ENCODE measurements at regions not wholly inside any gene's neighbourhood (a gene's known extent, or its start where the extent isn't known, plus 50 kb on each side); places are given as distances from the start of the nearest gene placed in this dataset.

DNA sequence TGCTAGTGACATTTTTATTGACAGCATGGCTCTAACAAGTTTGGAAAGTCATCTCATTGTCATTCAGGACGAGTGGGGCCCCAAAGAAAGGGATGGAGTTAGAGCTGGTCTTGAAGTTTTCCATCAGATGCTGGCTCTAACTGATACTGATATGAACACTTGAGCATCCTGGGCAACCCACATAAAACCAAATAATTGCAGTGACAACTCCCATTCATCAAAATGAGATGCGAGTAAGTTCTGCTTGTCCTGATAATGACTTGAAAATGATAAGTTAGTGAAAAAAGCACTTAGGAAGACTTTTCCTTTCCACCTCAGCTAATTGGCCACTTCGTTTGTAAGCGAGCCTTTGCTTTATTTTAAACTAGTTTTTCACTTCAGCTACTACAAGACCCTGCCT, 147.6 kb downstream of the SP3 start:
- Histone ChIP-seq H3K36me3 (ENCODE audit: low read depth, low read length) (no peaks in the 10 kb centered on the region), H3K9me3 (ENCODE audit: low read length) (no peaks in the 10 kb centered on the region), H3K27ac (ENCODE audit: low read length) (no peak overlapping the region), H3K27me3 (ENCODE audit: low read length) (0 out of 2 replicates have a peak, but pooled peaks cover 9% of the 10 kb centered on the region), H4K20me1 (ENCODE audit: low read length) (no peaks in the 10 kb centered on the region), H3K9me2 (replicated peaks; ENCODE audit: low read length) (no peaks in the 10 kb centered on the region), H3K9ac (ENCODE audit: low read length) (no peak overlapping the region), H3K4me2 (ENCODE audit: low read length) (no peak overlapping the region), H3K79me2 (ENCODE audit: low read length) (no peaks in the 10 kb centered on the region), H3F3A (ENCODE audit: low read length, unreplicated experiment) (no peaks in the 10 kb centered on the region), H2AFZ (ENCODE audit: low read length) (no peak overlapping the region), H3K4me1 (ENCODE audit: insufficient read depth, low read length) (peaks cover 4% of the 10 kb centered on the region; the same call in 1 of the 2 replicates), H3K4me3 (ENCODE audit: low read length) (no peak overlapping the region)
- intact Hi-C loops (cut with micrococcal nuclease): no loop called here
- ChIA-PET CTCF (no interaction called here), POLR2A (ENCODE audit: unreplicated experiment) (no interaction called here)
- TF ChIP-seq, protein P1, sequence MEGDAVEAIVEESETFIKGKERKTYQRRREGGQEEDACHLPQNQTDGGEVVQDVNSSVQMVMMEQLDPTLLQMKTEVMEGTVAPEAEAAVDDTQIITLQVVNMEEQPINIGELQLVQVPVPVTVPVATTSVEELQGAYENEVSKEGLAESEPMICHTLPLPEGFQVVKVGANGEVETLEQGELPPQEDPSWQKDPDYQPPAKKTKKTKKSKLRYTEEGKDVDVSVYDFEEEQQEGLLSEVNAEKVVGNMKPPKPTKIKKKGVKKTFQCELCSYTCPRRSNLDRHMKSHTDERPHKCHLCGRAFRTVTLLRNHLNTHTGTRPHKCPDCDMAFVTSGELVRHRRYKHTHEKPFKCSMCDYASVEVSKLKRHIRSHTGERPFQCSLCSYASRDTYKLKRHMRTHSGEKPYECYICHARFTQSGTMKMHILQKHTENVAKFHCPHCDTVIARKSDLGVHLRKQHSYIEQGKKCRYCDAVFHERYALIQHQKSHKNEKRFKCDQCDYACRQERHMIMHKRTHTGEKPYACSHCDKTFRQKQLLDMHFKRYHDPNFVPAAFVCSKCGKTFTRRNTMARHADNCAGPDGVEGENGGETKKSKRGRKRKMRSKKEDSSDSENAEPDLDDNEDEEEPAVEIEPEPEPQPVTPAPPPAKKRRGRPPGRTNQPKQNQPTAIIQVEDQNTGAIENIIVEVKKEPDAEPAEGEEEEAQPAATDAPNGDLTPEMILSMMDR (conservative IDR thresholded peaks at IDR 0.05; ENCODE audit: low read depth, low read length): no peak
- no peak for TF ChIP-seq EZH2 (IDR thresholded peaks at IDR 0.05; ENCODE audit: low read length, unreplicated experiment)
- TF ChIP-seq EZH2phosphoT487 (IDR thresholded peaks at IDR 0.05; ENCODE audit: borderline replicate concordance, low read length): no peak
- DNase-seq: no peak
- ATAC-seq: no peak
- BruUV-seq (replicated peaks): no TSS peak

DNA sequence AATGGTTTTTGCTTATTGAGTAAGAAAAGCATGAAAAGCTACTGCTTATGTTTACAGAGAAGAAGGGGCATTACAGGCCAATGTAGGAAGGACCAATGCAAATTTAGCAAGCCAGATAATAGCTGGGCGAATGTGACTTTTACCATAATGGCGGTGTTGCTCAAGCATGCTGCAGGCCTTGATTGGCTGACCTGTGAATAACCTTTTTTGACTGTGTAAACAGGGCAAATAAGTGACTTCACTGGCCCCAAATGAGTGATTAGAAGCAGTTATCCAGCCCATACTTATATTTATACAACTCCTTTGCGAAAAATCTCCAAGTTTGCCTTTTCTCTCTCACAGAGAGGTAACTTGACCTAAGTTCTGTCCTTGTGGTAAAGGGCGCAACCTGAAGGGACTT, 146.9 kb downstream of the SP3 start:
- no peak overlapping the region for H3K4me2 ChIP-seq (ENCODE audit: low read length)
- ATAC-seq (no peak), DNase-seq (no peak)
- POLR2A ChIA-PET (ENCODE audit: unreplicated experiment): no interaction called here
- no peaks in the 10 kb centered on the region for H4K20me1 ChIP-seq (ENCODE audit: low read length)
- BruUV-seq (replicated peaks): no TSS peak
- H3K36me3 ChIP-seq (ENCODE audit: low read depth, low read length): no peaks in the 10 kb centered on the region
- H3K4me3 ChIP-seq (ENCODE audit: low read length): no peak overlapping the region
- TF ChIP-seq EZH2 (IDR thresholded peaks at IDR 0.05; ENCODE audit: low read length, unreplicated experiment) (no peak), EZH2phosphoT487 (IDR thresholded peaks at IDR 0.05; ENCODE audit: borderline replicate concordance, low read length) (no peak)
- TF ChIP-seq, protein P1 (conservative IDR thresholded peaks at IDR 0.05; ENCODE audit: low read depth, low read length): no peak
- no peaks in the 10 kb centered on the region for H3K79me2 ChIP-seq (ENCODE audit: low read length)
- intact Hi-C loops (cut with micrococcal nuclease): no loop called here
- H3K9me2 ChIP-seq (replicated peaks; ENCODE audit: low read length): no peaks in the 10 kb centered on the region
- 0 out of 2 replicates have a peak, but pooled peaks cover 9% of the 10 kb centered on the region for H3K27me3 ChIP-seq (ENCODE audit: low read length)
- no peak overlapping the region for H2AFZ ChIP-seq (ENCODE audit: low read length)
- no peak overlapping the region for H3K9ac ChIP-seq (ENCODE audit: low read length)
- no peaks in the 10 kb centered on the region for H3F3A ChIP-seq (ENCODE audit: low read length, unreplicated experiment)
- CTCF ChIA-PET: no interaction called here
- no peak overlapping the region for H3K27ac ChIP-seq (ENCODE audit: low read length)
- H3K4me1 ChIP-seq (ENCODE audit: insufficient read depth, low read length): peaks cover 4% of the 10 kb centered on the region; the same call in 1 of the 2 replicates
- no peaks in the 10 kb centered on the region for H3K9me3 ChIP-seq (ENCODE audit: low read length)

DNA sequence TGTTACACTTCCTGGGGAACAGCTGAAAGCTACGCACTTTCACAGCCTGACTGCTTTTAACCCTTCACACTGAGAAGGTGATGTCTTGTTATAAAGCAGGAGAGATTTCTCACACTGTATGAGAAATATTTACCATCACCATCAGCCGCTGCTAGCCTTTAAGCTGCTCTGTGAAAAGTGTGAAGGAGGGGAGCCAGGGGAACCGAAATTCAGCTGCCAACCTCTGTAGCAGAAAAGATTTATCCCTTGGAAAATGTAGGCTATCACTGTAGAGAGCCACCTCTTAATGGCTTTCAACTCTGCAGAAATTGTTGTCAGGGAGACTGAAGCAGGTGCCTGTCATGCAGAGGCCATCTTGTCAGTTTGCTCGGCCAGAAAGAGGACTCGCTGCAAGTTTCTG, 145.3 kb downstream of the SP3 start:
- ATAC-seq (no peak), DNase-seq (no peak)
- H3K9me3 ChIP-seq (ENCODE audit: low read length): no peaks in the 10 kb centered on the region
- H3K4me2 ChIP-seq (ENCODE audit: low read length): no peak overlapping the region
- TF ChIP-seq EZH2phosphoT487 (IDR thresholded peaks at IDR 0.05; ENCODE audit: borderline replicate concordance, low read length): no peak
- no peak for TF ChIP-seq EZH2 (IDR thresholded peaks at IDR 0.05; ENCODE audit: low read length, unreplicated experiment)
- TF ChIP-seq, protein P1 (conservative IDR thresholded peaks at IDR 0.05; ENCODE audit: low read depth, low read length): no peak
- H3K79me2 ChIP-seq (ENCODE audit: low read length): no peaks in the 10 kb centered on the region
- H3K9ac ChIP-seq (ENCODE audit: low read length): no peak overlapping the region
- no peaks in the 10 kb centered on the region for H3K9me2 ChIP-seq (replicated peaks; ENCODE audit: low read length)
- BruUV-seq (replicated peaks): no TSS peak
- 0 out of 2 replicates have a peak, but pooled peaks cover 9% of the 10 kb centered on the region for H3K27me3 ChIP-seq (ENCODE audit: low read length)
- no peak overlapping the region for H3K4me3 ChIP-seq (ENCODE audit: low read length)
- ChIA-PET POLR2A (ENCODE audit: unreplicated experiment) (no interaction called here), CTCF (no interaction called here)
- intact Hi-C loops (cut with micrococcal nuclease): no loop called here
- no peaks in the 10 kb centered on the region for H3F3A ChIP-seq (ENCODE audit: low read length, unreplicated experiment)
- H3K36me3 ChIP-seq (ENCODE audit: low read depth, low read length): no peaks in the 10 kb centered on the region
- peaks cover 4% of the 10 kb centered on the region; the same call in 1 of the 2 replicates for H3K4me1 ChIP-seq (ENCODE audit: insufficient read depth, low read length)
- H2AFZ ChIP-seq (ENCODE audit: low read length): no peak overlapping the region
- H4K20me1 ChIP-seq (ENCODE audit: low read length): no peaks in the 10 kb centered on the region
- H3K27ac ChIP-seq (ENCODE audit: low read length): no peak overlapping the region

Data from PC-3 (cell line).